ENCODE measurements at regions not wholly inside any gene's neighbourhood (a gene's known extent, or its start where the extent isn't known, plus 50 kb on each side); places are given as distances from the start of the nearest gene placed in this dataset.

DNA sequence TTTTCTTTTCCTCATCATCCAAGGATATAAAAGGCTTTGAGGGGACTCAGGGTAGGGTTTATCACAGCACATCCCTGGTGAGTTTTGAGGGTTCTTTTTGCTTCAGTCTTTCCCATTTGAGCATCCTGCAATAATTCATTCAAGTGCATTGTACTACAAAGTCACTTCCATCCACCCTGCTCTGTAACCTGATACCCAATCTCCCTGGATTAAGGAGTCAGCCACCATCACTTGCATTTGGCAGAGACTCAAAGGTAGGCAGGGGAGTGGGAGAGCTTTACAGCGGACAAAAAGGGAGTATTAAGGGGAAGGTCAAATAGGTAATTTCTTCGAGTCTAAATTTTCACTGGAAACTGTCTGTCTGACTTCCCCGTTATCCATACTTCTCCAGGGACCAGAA is 216.1 kb upstream of the TMTC4 start:
- peaks cover 7% of the 10 kb centered on the region for H3K9me3 Mint-ChIP-seq
- no peak for DNase-seq (ENCODE audit: low read depth, low spot score)
- H3K36me3 Mint-ChIP-seq (ENCODE audit: low read depth), result no peaks in the 10 kb centered on the region
- H3K4me1 Mint-ChIP-seq, result peaks cover 29% of the 10 kb centered on the region
- no peak overlapping the region for H3K27ac Mint-ChIP-seq (ENCODE audit: unreplicated experiment)
- TF ChIP-seq, protein P1, sequence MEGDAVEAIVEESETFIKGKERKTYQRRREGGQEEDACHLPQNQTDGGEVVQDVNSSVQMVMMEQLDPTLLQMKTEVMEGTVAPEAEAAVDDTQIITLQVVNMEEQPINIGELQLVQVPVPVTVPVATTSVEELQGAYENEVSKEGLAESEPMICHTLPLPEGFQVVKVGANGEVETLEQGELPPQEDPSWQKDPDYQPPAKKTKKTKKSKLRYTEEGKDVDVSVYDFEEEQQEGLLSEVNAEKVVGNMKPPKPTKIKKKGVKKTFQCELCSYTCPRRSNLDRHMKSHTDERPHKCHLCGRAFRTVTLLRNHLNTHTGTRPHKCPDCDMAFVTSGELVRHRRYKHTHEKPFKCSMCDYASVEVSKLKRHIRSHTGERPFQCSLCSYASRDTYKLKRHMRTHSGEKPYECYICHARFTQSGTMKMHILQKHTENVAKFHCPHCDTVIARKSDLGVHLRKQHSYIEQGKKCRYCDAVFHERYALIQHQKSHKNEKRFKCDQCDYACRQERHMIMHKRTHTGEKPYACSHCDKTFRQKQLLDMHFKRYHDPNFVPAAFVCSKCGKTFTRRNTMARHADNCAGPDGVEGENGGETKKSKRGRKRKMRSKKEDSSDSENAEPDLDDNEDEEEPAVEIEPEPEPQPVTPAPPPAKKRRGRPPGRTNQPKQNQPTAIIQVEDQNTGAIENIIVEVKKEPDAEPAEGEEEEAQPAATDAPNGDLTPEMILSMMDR (conservative IDR thresholded peaks at IDR 0.05), result no peak
- H3K27me3 Mint-ChIP-seq (ENCODE audit: low read depth), result no peaks in the 10 kb centered on the region
- no peak overlapping the region for H3K4me3 Mint-ChIP-seq

- TF ChIP-seq, protein P1 (conservative IDR thresholded peaks at IDR 0.05), result no peak
- H3K27ac Mint-ChIP-seq (ENCODE audit: unreplicated experiment), result no peak overlapping the region
Measured at GRCh38 chr13:100887729-100888151, 213.1 kb upstream of the TMTC4 start.

GRCh38 chr13:100883453-100883852 is 208.9 kb upstream of the TMTC4 start:
- TF ChIP-seq, protein P1 (conservative IDR thresholded peaks at IDR 0.05), result no peak

More at GRCh38 chr13:100887729-100888151, 213.1 kb upstream of the TMTC4 start:
- Mint-ChIP-seq H3K9me3 (peaks cover 5% of the 10 kb centered on the region), H3K4me3 (no peak overlapping the region), H3K4me1 (peaks cover 16% of the 10 kb centered on the region), H3K27me3 (ENCODE audit: low read depth) (no peaks in the 10 kb centered on the region), H3K36me3 (ENCODE audit: low read depth) (no peaks in the 10 kb centered on the region)
- no peak for DNase-seq (ENCODE audit: low read depth, low spot score)

DNA sequence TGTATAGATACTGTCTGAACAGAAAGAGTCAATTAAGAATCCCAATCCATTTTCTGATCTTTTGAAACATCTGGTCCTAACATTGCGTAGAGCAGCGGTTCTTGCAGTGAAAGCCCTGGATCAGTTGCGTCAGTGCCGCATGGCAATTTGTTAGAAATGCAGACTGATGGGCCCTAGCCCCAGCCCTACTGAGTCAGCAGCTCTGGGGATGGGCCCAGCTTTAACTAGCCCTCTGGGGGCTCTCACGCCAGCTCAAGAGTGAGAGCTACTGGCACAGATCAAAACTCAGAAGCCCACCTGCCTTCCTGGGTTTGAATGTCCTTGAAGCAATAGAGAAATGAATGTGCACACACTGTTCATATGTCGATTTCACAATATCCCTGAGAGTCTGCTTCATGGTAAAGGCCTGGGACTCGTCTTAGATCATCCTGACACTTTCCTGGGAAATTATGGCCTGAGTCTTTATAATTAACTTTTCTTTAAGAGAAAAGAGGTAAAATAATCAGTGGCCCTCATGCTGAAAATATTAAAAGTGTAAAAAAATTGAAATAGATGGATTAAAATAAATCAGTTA is 206.8 kb upstream of the TMTC4 start:
- DNase-seq (ENCODE audit: low read depth, low spot score), result no peak
- Mint-ChIP-seq H3K4me1 (no peaks in the 10 kb centered on the region), H3K4me3 (no peak overlapping the region), H3K27ac (ENCODE audit: unreplicated experiment) (no peak overlapping the region), H3K27me3 (ENCODE audit: low read depth) (no peaks in the 10 kb centered on the region), H3K36me3 (ENCODE audit: low read depth) (peaks cover under 1% of the 10 kb centered on the region), H3K9me3 (peaks cover 4% of the 10 kb centered on the region)
- TF ChIP-seq, protein P1 (conservative IDR thresholded peaks at IDR 0.05), result no peak

More at GRCh38 chr13:100883453-100883852, 208.9 kb upstream of the TMTC4 start:
- H3K4me3 Mint-ChIP-seq, result no peak overlapping the region
- DNase-seq (ENCODE audit: low read depth, low spot score), result no peak
- H3K9me3 Mint-ChIP-seq, result no peaks in the 10 kb centered on the region
- peaks cover 3% of the 10 kb centered on the region for H3K4me1 Mint-ChIP-seq
- H3K36me3 Mint-ChIP-seq (ENCODE audit: low read depth), result no peaks in the 10 kb centered on the region
- no peak overlapping the region for H3K27ac Mint-ChIP-seq (ENCODE audit: unreplicated experiment)
- no peaks in the 10 kb centered on the region for H3K27me3 Mint-ChIP-seq (ENCODE audit: low read depth)

DNA sequence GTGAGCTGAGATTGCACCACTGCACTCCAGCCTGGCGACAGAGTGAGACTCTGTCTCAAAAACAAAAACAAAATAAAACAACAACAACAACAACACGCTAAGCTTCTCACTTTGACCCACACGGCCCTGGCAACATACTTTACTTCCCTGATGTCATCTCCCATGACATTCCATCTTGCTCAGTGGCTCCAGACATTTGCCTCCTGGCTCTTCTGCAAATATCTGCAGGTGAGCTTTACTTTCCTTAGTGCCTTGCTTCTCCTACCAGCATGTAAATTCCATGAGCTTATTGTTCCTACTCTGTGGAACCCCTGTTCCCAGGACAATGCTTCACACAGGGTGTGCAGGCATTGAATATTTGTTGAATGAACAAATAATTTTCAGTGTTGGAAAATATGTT is 205.6 kb upstream of the TMTC4 start:
- peaks cover 5% of the 10 kb centered on the region for H3K36me3 Mint-ChIP-seq (ENCODE audit: low read depth)
- no peaks in the 10 kb centered on the region for H3K27me3 Mint-ChIP-seq (ENCODE audit: low read depth)
- TF ChIP-seq, protein P1 (conservative IDR thresholded peaks at IDR 0.05), result no peak
- H3K27ac Mint-ChIP-seq (ENCODE audit: unreplicated experiment), result no peak overlapping the region
- no peak overlapping the region for H3K4me3 Mint-ChIP-seq
- peaks cover 10% of the 10 kb centered on the region for H3K9me3 Mint-ChIP-seq
- H3K4me1 Mint-ChIP-seq, result no peaks in the 10 kb centered on the region
- DNase-seq (ENCODE audit: low read depth, low spot score), result no peak

Data from neural crest cell (in vitro differentiated cells).